ENCODE measurements at regions not wholly inside any gene's neighbourhood (a gene's known extent, or its start where the extent isn't known, plus 50 kb on each side); places are given as distances from the start of the nearest gene placed in this dataset.

DNA sequence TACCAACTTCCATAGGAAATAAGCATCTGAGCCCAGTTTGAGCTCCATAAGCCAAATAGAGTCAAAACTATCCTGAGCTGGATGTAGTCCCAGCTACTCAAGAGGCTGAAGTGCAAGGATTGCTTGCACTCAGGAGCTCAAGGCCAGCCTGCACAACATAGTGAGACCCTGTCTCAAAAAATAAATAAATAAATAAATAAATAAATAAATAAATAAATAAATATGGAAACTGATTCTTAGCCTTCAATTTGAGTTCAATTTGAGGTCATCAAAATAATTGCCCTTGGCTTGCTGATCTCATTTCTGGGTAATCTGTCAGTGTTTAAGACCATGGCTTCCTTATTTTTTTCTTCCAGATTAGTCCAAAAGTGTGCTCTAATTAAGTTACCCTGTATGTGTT is 184.9 kb upstream of the CDH20 start:
- TF ChIP-seq POLR2A (IDR thresholded peaks at IDR 0.05; ENCODE audit: low read length) (no peak), GATA1 (IDR thresholded peaks at IDR 0.05; ENCODE audit: low read depth, low read length) (no peak)
